ENCODE measurements at regions not wholly inside any gene's neighbourhood (a gene's known extent, or its start where the extent isn't known, plus 50 kb on each side); places are given as distances from the start of the nearest gene placed in this dataset.

- H3K27ac Mint-ChIP-seq, result peak overlapping the region in 2 of 7 donors; percentile 43 to 69
- H3K4me3 ChIP-seq (ENCODE audit: low read length in 2 of 2), result no peak overlapping the region
- no peaks in the 10 kb centered on the region for H3K27me3 ChIP-seq (ENCODE audit: insufficient read depth, low read length)
- H3K36me3 Mint-ChIP-seq, result no peaks in the 10 kb centered on the region
- no peaks in the 10 kb centered on the region for H3K9me3 ChIP-seq (ENCODE audit: control insufficient read depth in 1 of 2, low read length in 2 of 2)
- POLR2A ChIA-PET (ENCODE audit: partially characterized antibody), result interaction anchor here (1.0 kb wide), 1 partner anchor 255 kb away, joined by 3 read pairs; the partner anchor contains the start of gene NKTR
- intact Hi-C loops (cut with micrococcal nuclease), result loop anchor here (5.0 kb wide), 1 partner anchor 41 kb away; no protein-coding TSS in a partner anchor
- H3K27ac ChIP-seq (ENCODE audit: low read depth, low read length), result no peak overlapping the region
- no peaks in the 10 kb centered on the region for H3K36me3 ChIP-seq (ENCODE audit: insufficient read depth, low read length)
- CTCF ChIA-PET (ENCODE audit: partially characterized antibody), result interaction anchor here (1.3 kb wide), 1 partner anchor 10 kb away, joined by 3 read pairs; no protein-coding TSS in a partner anchor
- peak in 2 of 5 donors; percentile 9 to 25 for DNase-seq
- peaks cover 15% of the 10 kb centered on the region for H3K4me1 ChIP-seq (ENCODE audit: insufficient read depth, low read length)
- peak overlapping the region in 1 of 8 donors; percentile 15 for H3K4me3 Mint-ChIP-seq
- peaks cover 5 to 8% of the 10 kb centered on the region in 2 donors for H3K27me3 Mint-ChIP-seq
- peaks cover 0 to 8% (median 0%) of the 10 kb centered on the region in 4 donors for H3K4me1 Mint-ChIP-seq
- H3K9me3 Mint-ChIP-seq, result peaks cover 0 to 2% (median 0%) of the 10 kb centered on the region in 8 donors
Observed at GRCh38 chr3:42345811-42346210, 64.6 kb downstream of the LYZL4 start.

GRCh38 chr3:42340466-42340865 lies 69.9 kb downstream of the LYZL4 start:
- H3K27me3 Mint-ChIP-seq, result peaks cover 6 to 8% of the 10 kb centered on the region in 2 donors
- POLR2A ChIA-PET (ENCODE audit: partially characterized antibody), result no interaction called here
- H3K9me3 Mint-ChIP-seq, result no peaks in the 10 kb centered on the region
- no peak for DNase-seq
- Histone ChIP-seq H3K27me3 (ENCODE audit: insufficient read depth, low read length) (no peaks in the 10 kb centered on the region), H3K27ac (ENCODE audit: low read depth, low read length) (no peak overlapping the region), H3K9me3 (ENCODE audit: control insufficient read depth in 1 of 2, low read length in 2 of 2) (no peaks in the 10 kb centered on the region), H3K36me3 (ENCODE audit: insufficient read depth, low read length) (no peaks in the 10 kb centered on the region), H3K4me1 (ENCODE audit: insufficient read depth, low read length) (no peaks in the 10 kb centered on the region), H3K4me3 (ENCODE audit: low read length in 2 of 2) (no peak overlapping the region)
- no peak overlapping the region for H3K27ac Mint-ChIP-seq
- intact Hi-C loops (cut with micrococcal nuclease), result no loop called here
- no peak overlapping the region for H3K4me3 Mint-ChIP-seq
- no peaks in the 10 kb centered on the region for H3K36me3 Mint-ChIP-seq
- H3K4me1 Mint-ChIP-seq, result peaks cover 0 to 2% (median 0%) of the 10 kb centered on the region in 4 donors
- CTCF ChIA-PET (ENCODE audit: partially characterized antibody), result no interaction called here

GRCh38 chr3:42339321-42339720 lies 71.1 kb downstream of the LYZL4 start:
- no peak overlapping the region for H3K4me3 ChIP-seq (ENCODE audit: low read length in 2 of 2)
- H3K9me3 Mint-ChIP-seq, result no peaks in the 10 kb centered on the region
- ChIA-PET CTCF (ENCODE audit: partially characterized antibody) (no interaction called here), POLR2A (ENCODE audit: partially characterized antibody) (no interaction called here)
- no peaks in the 10 kb centered on the region for H3K27me3 ChIP-seq (ENCODE audit: insufficient read depth, low read length)
- H3K27ac Mint-ChIP-seq, result no peak overlapping the region
- no peaks in the 10 kb centered on the region for H3K36me3 Mint-ChIP-seq
- no peaks in the 10 kb centered on the region for H3K4me1 ChIP-seq (ENCODE audit: insufficient read depth, low read length)
- H3K27me3 Mint-ChIP-seq, result peaks cover 6 to 8% of the 10 kb centered on the region in 2 donors
- H3K9me3 ChIP-seq (ENCODE audit: control insufficient read depth in 1 of 2, low read length in 2 of 2), result no peaks in the 10 kb centered on the region
- H3K27ac ChIP-seq (ENCODE audit: low read depth, low read length), result no peak overlapping the region
- intact Hi-C loops (cut with micrococcal nuclease), result no loop called here
- DNase-seq, result no peak
- H3K36me3 ChIP-seq (ENCODE audit: insufficient read depth, low read length), result no peaks in the 10 kb centered on the region
- H3K4me3 Mint-ChIP-seq, result no peak overlapping the region
- no peaks in the 10 kb centered on the region for H3K4me1 Mint-ChIP-seq

- ChIA-PET CTCF (ENCODE audit: partially characterized antibody) (no interaction called here), POLR2A (ENCODE audit: partially characterized antibody) (no interaction called here)
- Histone ChIP-seq H3K36me3 (ENCODE audit: insufficient read depth, low read length) (no peaks in the 10 kb centered on the region), H3K4me1 (ENCODE audit: insufficient read depth, low read length) (no peaks in the 10 kb centered on the region), H3K9me3 (ENCODE audit: control insufficient read depth in 1 of 2, low read length in 2 of 2) (no peaks in the 10 kb centered on the region), H3K27me3 (ENCODE audit: insufficient read depth, low read length) (no peaks in the 10 kb centered on the region), H3K4me3 (ENCODE audit: low read length in 2 of 2) (no peak overlapping the region), H3K27ac (ENCODE audit: low read depth, low read length) (no peak overlapping the region)
- no peak for DNase-seq
- Mint-ChIP-seq H3K9me3 (no peaks in the 10 kb centered on the region), H3K4me1 (no peaks in the 10 kb centered on the region), H3K27ac (no peak overlapping the region), H3K4me3 (no peak overlapping the region), H3K27me3 (peaks cover 2 to 7% of the 10 kb centered on the region in 2 donors), H3K36me3 (no peaks in the 10 kb centered on the region)
- intact Hi-C loops (cut with micrococcal nuclease), result no loop called here
Observed at GRCh38 chr3:42336103-42336502, 70.1 kb upstream of the CCK start.

GRCh38 chr3:42317137-42317536 lies 51.2 kb upstream of the CCK start:
- Mint-ChIP-seq H3K9me3 (peaks cover 6 to 70% (median 41%) of the 10 kb centered on the region in 8 donors), H3K4me1 (no peaks in the 10 kb centered on the region), H3K27me3 (peaks cover 3 to 9% of the 10 kb centered on the region in 2 donors), H3K27ac (no peak overlapping the region), H3K4me3 (no peak overlapping the region), H3K36me3 (peaks cover 3 to 9% of the 10 kb centered on the region in 2 donors)
- CTCF ChIA-PET (ENCODE audit: partially characterized antibody), result no interaction called here
- POLR2A ChIA-PET (ENCODE audit: partially characterized antibody), result no interaction called here
- Histone ChIP-seq H3K36me3 (ENCODE audit: insufficient read depth, low read length) (no peaks in the 10 kb centered on the region), H3K27ac (ENCODE audit: low read depth, low read length) (no peak overlapping the region), H3K4me1 (ENCODE audit: insufficient read depth, low read length) (no peaks in the 10 kb centered on the region), H3K27me3 (ENCODE audit: insufficient read depth, low read length) (no peaks in the 10 kb centered on the region), H3K9me3 (ENCODE audit: control insufficient read depth in 1 of 2, low read length in 2 of 2) (peaks cover 0 to 4% of the 10 kb centered on the region in 2 donors), H3K4me3 (ENCODE audit: low read length in 2 of 2) (no peak overlapping the region)
- DNase-seq, result no peak
- intact Hi-C loops (cut with micrococcal nuclease), result no loop called here
